ENCODE measurements at regions not wholly inside any gene's neighbourhood (a gene's known extent, or its start where the extent isn't known, plus 50 kb on each side); places are given as distances from the start of the nearest gene placed in this dataset.

GRCh38 chr6:21898107-21898796 lies 304.7 kb downstream of the SOX4 start:
- H3K4me1 Mint-ChIP-seq: no peaks in the 10 kb centered on the region
- no peaks in the 10 kb centered on the region for H3K79me2 ChIP-seq (ENCODE audit: control insufficient read depth, insufficient read depth, low read length)
- no peak overlapping the region for H2AFZ ChIP-seq (ENCODE audit: insufficient read depth, low read depth, low read length, poor library complexity, severe bottlenecking)
- no peaks in the 10 kb centered on the region for H3K27me3 ChIP-seq (replicated peaks in 1 of 4; ENCODE audit: control extremely low read depth in 1 of 4, control insufficient read depth in 3 of 4, insufficient read depth in 4 of 4, low read length in 3 of 4)
- no peak overlapping the region for H3K27ac Mint-ChIP-seq
- no peaks in the 10 kb centered on the region for H4K20me1 ChIP-seq (ENCODE audit: control insufficient read depth, insufficient read depth, low read length, poor library complexity, severe bottlenecking)
- no peaks in the 10 kb centered on the region for H3K4me1 ChIP-seq (ENCODE audit: control insufficient read depth in 2 of 2, insufficient read depth in 2 of 2, low read length in 2 of 2)
- POLR2A ChIA-PET: no interaction called here
- H3K4me3 Mint-ChIP-seq: no peak overlapping the region
- intact Hi-C loops (cut with micrococcal nuclease): no loop called here
- no peaks in the 10 kb centered on the region for H3K9me3 Mint-ChIP-seq (ENCODE audit: insufficient read depth)
- H3K4me2 ChIP-seq (replicated peaks; ENCODE audit: low read depth, low read length, poor library complexity, severe bottlenecking): no peak overlapping the region
- H3K4me3 ChIP-seq (ENCODE audit: control extremely low read depth in 1 of 5, extremely low read depth in 1 of 5, insufficient read depth in 1 of 5, low read depth in 2 of 5, low read length in 4 of 5): no peak overlapping the region
- H3K27me3 Mint-ChIP-seq: no peaks in the 10 kb centered on the region
- no peaks in the 10 kb centered on the region for H3K36me3 ChIP-seq (replicated peaks in 1 of 2; ENCODE audit: control extremely low read depth in 1 of 2, control insufficient read depth in 1 of 2, extremely low read depth in 1 of 2, insufficient read depth in 2 of 2, low read length in 1 of 2)
- DNase-seq (no peak), ATAC-seq (ENCODE audit: low read depth) (no peak)
- CTCF ChIA-PET: no interaction called here
- H3K27ac ChIP-seq (ENCODE audit: low read length in 2 of 2): no peak overlapping the region
- no peaks in the 10 kb centered on the region for H3K9me3 ChIP-seq (ENCODE audit: control extremely low read depth in 1 of 3, control insufficient read depth in 2 of 3, insufficient read depth in 1 of 3, low read length in 2 of 3)
- WGBS (ENCODE audit: insufficient coverage): 94% methylated on average over 5 of the region's 5 CpGs
- no peak overlapping the region for H3K9ac ChIP-seq (ENCODE audit: low read length)
- TF ChIP-seq CTCF (IDR thresholded peaks at IDR 0.05) (no peak), EZH2 (IDR thresholded peaks at IDR 0.05; ENCODE audit: borderline replicate concordance, insufficient read depth, low read depth, low read length, poor library complexity, severe bottlenecking) (no peak)

- Mint-ChIP-seq H3K4me1 (no peaks in the 10 kb centered on the region), H3K4me3 (no peak overlapping the region), H3K27ac (no peak overlapping the region), H3K9me3 (ENCODE audit: insufficient read depth) (no peaks in the 10 kb centered on the region), H3K27me3 (no peaks in the 10 kb centered on the region)
- ChIA-PET POLR2A (no interaction called here), CTCF (no interaction called here)
- no peak for ATAC-seq (ENCODE audit: low read depth)
- Histone ChIP-seq H3K4me3 (ENCODE audit: control extremely low read depth in 1 of 5, extremely low read depth in 1 of 5, insufficient read depth in 1 of 5, low read depth in 2 of 5, low read length in 4 of 5) (no peak overlapping the region), H3K36me3 (replicated peaks in 1 of 2; ENCODE audit: control extremely low read depth in 1 of 2, control insufficient read depth in 1 of 2, extremely low read depth in 1 of 2, insufficient read depth in 2 of 2, low read length in 1 of 2) (no peaks in the 10 kb centered on the region), H3K9me3 (ENCODE audit: control extremely low read depth in 1 of 3, control insufficient read depth in 2 of 3, insufficient read depth in 1 of 3, low read length in 2 of 3) (no peaks in the 10 kb centered on the region), H3K9ac (ENCODE audit: low read length) (no peak overlapping the region), H3K4me2 (replicated peaks; ENCODE audit: low read depth, low read length, poor library complexity, severe bottlenecking) (no peak overlapping the region), H4K20me1 (ENCODE audit: control insufficient read depth, insufficient read depth, low read length, poor library complexity, severe bottlenecking) (no peaks in the 10 kb centered on the region), H3K27me3 (replicated peaks in 1 of 4; ENCODE audit: control extremely low read depth in 1 of 4, control insufficient read depth in 3 of 4, insufficient read depth in 4 of 4, low read length in 3 of 4) (no peaks in the 10 kb centered on the region), H3K4me1 (ENCODE audit: control insufficient read depth in 2 of 2, insufficient read depth in 2 of 2, low read length in 2 of 2) (no peaks in the 10 kb centered on the region), H3K27ac (ENCODE audit: low read length in 2 of 2) (no peak overlapping the region), H2AFZ (ENCODE audit: insufficient read depth, low read depth, low read length, poor library complexity, severe bottlenecking) (no peak overlapping the region), H3K79me2 (ENCODE audit: control insufficient read depth, insufficient read depth, low read length) (no peaks in the 10 kb centered on the region)
- DNase-seq: no peak
- intact Hi-C loops (cut with micrococcal nuclease): no loop called here
- no peak for TF ChIP-seq CTCF (IDR thresholded peaks at IDR 0.05)
- TF ChIP-seq EZH2 (IDR thresholded peaks at IDR 0.05; ENCODE audit: borderline replicate concordance, insufficient read depth, low read depth, low read length, poor library complexity, severe bottlenecking): no peak
- 96% methylated on average over 3 of the region's 6 CpGs for WGBS (ENCODE audit: insufficient coverage)
Measured at GRCh38 chr6:21899708-21900107, 306.2 kb downstream of the SOX4 start.

All from B cell (primary cell).